Esophagus squamous epithelium (tissue), 4 donors: ENCODE measurements at regions not wholly inside any gene's neighbourhood (a gene's known extent, or its start where the extent isn't known, plus 50 kb on each side); places are given as distances from the start of the nearest gene placed in this dataset.
"Not testable (repeated sequence)": the region's sequence is repeated elsewhere in the genome, so short reads cannot be mapped to it uniquely, and the experiment has no call there.

ENCODE experiments used
- CTCF ChIP-seq, 6 experiments: fragments of 450-650 bp in 4 of 6; fragments of 200-600 bp in 2 of 6; sonication (generic) in 2 of 6; IDR thresholded peaks; one replicate each; pipeline ENCODE4 v1.5.1; 2016 to 2019; ENCODE audit warnings: antibody characterized with exemption in 6 of 6, mild to moderate bottlenecking in 4 of 6, moderate library complexity in 4 of 6
- POLR2A ChIP-seq, 4 donors: fragments of 450-650 bp; IDR thresholded peaks; one replicate each; pipeline ENCODE4 v1.6.1; 2017; ENCODE audit warnings: antibody characterized with exemption in 4 of 4, mild to moderate bottlenecking in 4 of 4, moderate library complexity in 3 of 4

DNA sequence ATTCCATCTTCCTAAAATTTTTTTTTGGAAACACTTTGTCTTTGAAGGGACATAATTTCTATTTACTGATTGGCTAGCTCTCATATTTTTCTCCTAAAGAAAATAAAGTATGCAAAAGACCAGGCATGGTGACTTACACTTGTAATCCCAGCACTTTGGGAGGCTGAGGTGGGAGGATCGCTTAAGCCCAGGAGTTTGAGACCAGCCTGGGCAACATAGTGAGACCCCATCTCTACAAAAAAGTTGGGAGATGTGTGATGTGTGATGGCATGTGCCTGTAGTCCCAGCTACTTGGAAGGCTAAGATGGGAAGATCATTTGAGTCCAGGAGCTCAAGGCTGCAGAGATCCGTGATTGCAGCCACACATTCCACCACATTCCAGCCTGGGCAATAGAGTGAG is 461.3 kb downstream of the KLF5 start:
- not testable (repeated sequence) for TF ChIP-seq POLR2A, CTCF (IDR thresholded peaks at IDR 0.05)
